BLaER1 treated with 17β-estradiol and CSF1 and Interleukin-3, amounts not matched to agents 10 nM and 100 nM (cell line): ENCODE measurements at regions not wholly inside any gene's neighbourhood (a gene's known extent, or its start where the extent isn't known, plus 50 kb on each side); places are given as distances from the start of the nearest gene placed in this dataset.

Experiments used
- H3K27ac ChIP-seq, 11 experiments: shearing (Covaris generic); formaldehyde crosslinking; 2 replicates each; pipeline ENCODE4 v1.8.1; 2022
- H3K27me3 ChIP-seq, 11 experiments: shearing (Covaris generic); formaldehyde crosslinking; 2 replicates each; pipeline ENCODE4 v1.8.1; 2022
- H3K36me3 ChIP-seq, 11 experiments: shearing (Covaris generic); formaldehyde crosslinking; 2 replicates each; pipeline ENCODE4 v1.8.1; 2022
- H3K4me1 ChIP-seq, 10 experiments: shearing (Covaris generic); formaldehyde crosslinking; 2 replicates each; pipeline ENCODE4 v1.8.1; 2022
- H3K4me2 ChIP-seq, 11 experiments: shearing (Covaris generic); formaldehyde crosslinking; 2 replicates each; pipeline ENCODE4 v1.8.1; 2022
- H3K4me3 ChIP-seq, 10 experiments: shearing (Covaris generic); formaldehyde crosslinking; 2 replicates each; pipeline ENCODE4 v1.8.1; 2022
- H3K9ac ChIP-seq, 11 experiments: shearing (Covaris generic); formaldehyde crosslinking; 2 replicates each; pipeline ENCODE4 v1.8.1; 2022
- H3K9me3 ChIP-seq, 11 experiments: shearing (Covaris generic); formaldehyde crosslinking; replicated peaks in 1 of 11; 2 replicates each; pipeline ENCODE4 v1.8.1; 2022
- H4K20me1 ChIP-seq, 11 experiments: shearing (Covaris generic); formaldehyde crosslinking; 2 replicates each; pipeline ENCODE4 v1.8.1; 2022
- Cebpa-rat ChIP-seq, 11 experiments: shearing (Covaris generic); IDR thresholded peaks; 2 replicates each; pipeline ENCODE4 v1.8.1; 2022

DNA sequence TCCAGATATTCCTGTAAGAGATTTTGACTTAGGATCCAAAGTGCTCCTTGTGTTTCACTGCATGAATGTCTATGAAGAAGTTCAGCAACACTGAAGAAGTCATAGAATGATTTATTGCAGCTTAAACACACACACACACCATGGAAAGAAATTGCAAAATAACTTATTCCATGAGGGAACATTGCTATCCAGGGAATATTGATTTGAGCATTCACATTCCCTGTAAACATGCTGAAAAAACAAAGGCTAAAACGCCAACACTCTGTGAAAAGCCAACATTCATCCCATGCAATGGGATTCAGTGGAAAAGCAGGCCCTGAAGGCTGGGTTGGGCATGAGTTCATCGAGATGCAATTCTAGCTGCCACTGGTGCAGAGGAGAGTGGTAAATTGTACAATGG lies 109.6 kb upstream of the CXCL14 start:
- TF ChIP-seq Cebpa-rat (IDR thresholded peaks at IDR 0.05), result no peak

GRCh38 chr5:135683189-135683588 lies 104.4 kb upstream of the CXCL14 start:
- H3K9me3 ChIP-seq, result peaks cover 30 to 40% (median 33%) of the 10 kb centered on the region in 11 experiments
- TF ChIP-seq Cebpa-rat (IDR thresholded peaks at IDR 0.05), result no peak
- H4K20me1 ChIP-seq, result no peaks in the 10 kb centered on the region
- no peak overlapping the region for H3K4me3 ChIP-seq
- peaks cover 0 to 5% (median 0%) of the 10 kb centered on the region in 10 experiments; a peak in 4 of 20 replicates for H3K4me1 ChIP-seq
- H3K4me2 ChIP-seq, result no peak overlapping the region
- H3K9ac ChIP-seq, result no peak overlapping the region
- H3K27me3 ChIP-seq, result no peaks in the 10 kb centered on the region
- H3K36me3 ChIP-seq, result no peaks in the 10 kb centered on the region; a peak in 1 of 22 replicates
- H3K27ac ChIP-seq, result no peak overlapping the region

More for the DNA sequence above, 109.6 kb upstream of the CXCL14 start:
- no peak overlapping the region for H3K9ac ChIP-seq
- H4K20me1 ChIP-seq, result no peaks in the 10 kb centered on the region
- H3K9me3 ChIP-seq, result no peaks in the 10 kb centered on the region
- H3K4me3 ChIP-seq, result no peak overlapping the region
- H3K4me1 ChIP-seq, result peaks cover 0 to 10% (median 0%) of the 10 kb centered on the region in 10 experiments; a peak in 7 of 20 replicates
- H3K27me3 ChIP-seq, result peaks cover 0 to 10% (median 0%) of the 10 kb centered on the region in 11 experiments; a peak in 2 of 22 replicates
- no peak overlapping the region for H3K27ac ChIP-seq
- no peaks in the 10 kb centered on the region for H3K36me3 ChIP-seq
- H3K4me2 ChIP-seq, result no peak overlapping the region

DNA sequence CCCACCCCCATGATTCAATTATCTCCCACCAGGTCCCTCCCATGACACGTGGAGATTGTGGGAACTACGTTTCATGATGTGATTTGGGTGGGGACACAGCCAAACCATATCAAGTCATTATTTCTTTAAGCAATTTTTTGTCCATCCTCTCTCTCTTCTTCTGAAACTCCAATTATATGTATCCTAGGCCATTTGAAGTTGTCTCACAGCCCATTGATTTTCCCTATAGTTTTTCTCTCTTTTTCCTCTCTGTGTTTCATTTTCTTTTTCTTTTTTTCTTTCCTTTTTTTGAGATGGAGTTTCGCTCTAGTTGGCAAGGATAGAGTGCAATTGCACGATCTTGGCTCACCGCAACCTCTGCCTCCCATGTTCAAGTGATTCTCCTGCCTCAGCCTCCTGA lies 101.9 kb upstream of the CXCL14 start:
- Histone ChIP-seq H3K9ac (no peak overlapping the region), H3K27ac (no peak overlapping the region), H3K27me3 (no peaks in the 10 kb centered on the region), H3K9me3 (peaks cover 39 to 61% (median 44%) of the 10 kb centered on the region in 11 experiments), H3K4me3 (no peak overlapping the region), H3K4me2 (no peak overlapping the region), H3K4me1 (peaks cover 0 to 5% (median 0%) of the 10 kb centered on the region in 10 experiments; a peak in 4 of 20 replicates), H4K20me1 (no peaks in the 10 kb centered on the region), H3K36me3 (no peaks in the 10 kb centered on the region; a peak in 1 of 22 replicates)
- TF ChIP-seq Cebpa-rat (IDR thresholded peaks at IDR 0.05), result no peak

DNA sequence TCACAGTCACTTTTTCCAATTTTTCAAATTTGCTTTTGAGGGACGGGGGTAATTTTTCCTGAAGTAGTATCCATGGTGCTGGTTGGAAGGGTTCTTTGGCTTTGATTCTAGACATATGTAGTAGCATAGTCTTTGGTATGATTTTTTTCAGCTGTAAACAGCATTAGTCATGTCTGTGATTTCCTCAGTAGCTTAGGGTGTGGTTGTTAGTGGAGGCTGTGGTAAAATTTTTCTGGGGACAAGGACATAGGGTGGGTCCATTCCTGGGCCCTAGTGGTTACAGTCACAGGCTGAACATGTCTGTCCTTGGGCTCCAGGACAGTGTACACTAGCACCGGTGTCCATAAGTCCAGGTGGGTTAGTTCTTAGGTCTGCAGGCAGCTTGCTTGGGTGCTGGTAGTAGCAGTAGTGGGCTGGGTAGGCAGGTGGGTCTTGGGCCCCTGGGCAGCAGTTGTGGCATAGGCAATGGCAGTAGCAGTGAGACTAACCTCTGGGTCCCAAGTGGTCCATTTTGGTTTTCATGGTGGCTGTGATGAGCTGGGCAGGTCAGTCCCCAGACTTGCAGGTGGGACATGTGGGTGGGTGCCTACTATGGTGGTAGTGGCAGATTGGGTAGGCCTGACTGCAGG lies 100.0 kb upstream of the CXCL14 start:
- H3K27me3 ChIP-seq, result no peaks in the 10 kb centered on the region
- H3K9me3 ChIP-seq, result peaks cover 43 to 67% (median 50%) of the 10 kb centered on the region in 11 experiments
- H3K4me1 ChIP-seq, result peaks cover 0 to 5% (median 0%) of the 10 kb centered on the region in 10 experiments; a peak in 4 of 20 replicates
- no peaks in the 10 kb centered on the region; a peak in 1 of 22 replicates for H3K36me3 ChIP-seq
- no peak for TF ChIP-seq Cebpa-rat (IDR thresholded peaks at IDR 0.05)
- H3K4me3 ChIP-seq, result no peak overlapping the region
- H4K20me1 ChIP-seq, result no peaks in the 10 kb centered on the region
- peak overlapping the region in 3 of 11 experiments; percentile 18 to 27 (median 27); a peak in 3 of 22 replicates for H3K4me2 ChIP-seq
- 0 out of 22 replicates have a peak overlapping the region, but pooled peaks of 1 of the 11 experiments have one; percentile 13 for H3K27ac ChIP-seq
- no peak overlapping the region for H3K9ac ChIP-seq

DNA sequence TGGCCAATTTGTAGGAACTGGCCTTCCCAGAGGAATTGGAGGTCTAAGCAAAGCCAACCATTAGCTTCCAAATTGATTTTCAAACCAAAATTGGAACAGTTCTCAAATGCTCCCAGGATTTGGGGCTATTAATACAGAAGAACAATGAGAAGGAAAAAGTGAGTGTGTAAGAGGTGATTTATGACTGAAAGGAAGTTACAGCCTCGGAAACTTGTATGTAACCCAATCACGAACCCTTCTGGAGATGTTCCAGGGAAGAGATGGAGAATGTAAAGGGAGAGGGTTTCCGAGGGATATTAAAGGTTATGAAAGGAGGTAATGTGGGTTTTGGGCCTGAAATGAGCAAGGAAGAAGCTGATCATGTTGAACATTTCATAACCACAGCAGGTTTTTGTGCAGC lies 93.2 kb upstream of the CXCL14 start:
- no peak for TF ChIP-seq Cebpa-rat (IDR thresholded peaks at IDR 0.05)
- H3K4me2 ChIP-seq, result peak overlapping the region; percentile 12 to 84 (median 61); a peak in 20 of 22 replicates
- H3K36me3 ChIP-seq, result no peaks in the 10 kb centered on the region
- peaks cover 21 to 60% (median 43%) of the 10 kb centered on the region in 10 experiments for H3K4me1 ChIP-seq
- H3K27ac ChIP-seq, result peak overlapping the region in 6 of 11 experiments; percentile 15 to 56 (median 44); a peak in 8 of 22 replicates
- H3K9me3 ChIP-seq, result peaks cover 0 to 16% (median 8%) of the 10 kb centered on the region in 11 experiments; a peak in 18 of 22 replicates
- H3K4me3 ChIP-seq, result no peak overlapping the region
- no peaks in the 10 kb centered on the region for H4K20me1 ChIP-seq
- H3K27me3 ChIP-seq, result no peaks in the 10 kb centered on the region
- no peak overlapping the region for H3K9ac ChIP-seq

- H3K4me2 ChIP-seq, result peak overlapping the region; percentile 49 to 84 (median 61)
- H3K27me3 ChIP-seq, result no peaks in the 10 kb centered on the region
- no peaks in the 10 kb centered on the region for H4K20me1 ChIP-seq
- no peak overlapping the region for H3K4me3 ChIP-seq
- H3K27ac ChIP-seq, result peak overlapping the region in 5 of 11 experiments; percentile 50 to 56 (median 52); a peak in 9 of 22 replicates
- peaks cover 0 to 14% (median 7%) of the 10 kb centered on the region in 11 experiments; a peak in 14 of 22 replicates for H3K9me3 ChIP-seq
- TF ChIP-seq Cebpa-rat (IDR thresholded peaks at IDR 0.05), result 0 out of 22 replicates have a peak, but pooled peaks of 1 of the 11 experiments have one; percentile 18
- H3K4me1 ChIP-seq, result peaks cover 29 to 68% (median 50%) of the 10 kb centered on the region in 10 experiments
- H3K9ac ChIP-seq, result 0 out of 22 replicates have a peak overlapping the region, but pooled peaks of 2 of the 11 experiments have one; percentile 5 to 14
- no peaks in the 10 kb centered on the region for H3K36me3 ChIP-seq
Measured at GRCh38 chr5:135671052-135671705, 92.4 kb upstream of the CXCL14 start.

GRCh38 chr5:135670588-135670987 lies 91.8 kb upstream of the CXCL14 start:
- Histone ChIP-seq H3K4me3 (no peak overlapping the region), H3K27me3 (no peaks in the 10 kb centered on the region), H3K36me3 (no peaks in the 10 kb centered on the region), H3K4me1 (peaks cover 33 to 74% (median 56%) of the 10 kb centered on the region in 10 experiments), H3K27ac (peak overlapping the region in 5 of 11 experiments; percentile 50 to 56 (median 52); a peak in 9 of 22 replicates), H3K9ac (0 out of 22 replicates have a peak overlapping the region, but pooled peaks of 1 of the 11 experiments have one; percentile 14), H3K4me2 (peak overlapping the region in 9 of 11 experiments; percentile 49 to 84 (median 69); a peak in 13 of 22 replicates), H4K20me1 (no peaks in the 10 kb centered on the region), H3K9me3 (peaks cover 0 to 9% (median 5%) of the 10 kb centered on the region in 11 experiments; a peak in 14 of 22 replicates)
- no peak for TF ChIP-seq Cebpa-rat (IDR thresholded peaks at IDR 0.05)

GRCh38 chr5:135669416-135669815 lies 90.6 kb upstream of the CXCL14 start:
- Histone ChIP-seq H4K20me1 (no peaks in the 10 kb centered on the region), H3K9me3 (no peaks in the 10 kb centered on the region), H3K4me3 (no peak overlapping the region), H3K9ac (no peak overlapping the region), H3K4me1 (peaks cover 33 to 74% (median 56%) of the 10 kb centered on the region in 10 experiments), H3K4me2 (peak overlapping the region in 8 of 11 experiments; percentile 2 to 84 (median 28); a peak in 11 of 22 replicates), H3K27ac (peak overlapping the region in 4 of 11 experiments; percentile 8 to 56 (median 12); a peak in 3 of 22 replicates), H3K36me3 (no peaks in the 10 kb centered on the region), H3K27me3 (no peaks in the 10 kb centered on the region)
- no peak for TF ChIP-seq Cebpa-rat (IDR thresholded peaks at IDR 0.05)

DNA sequence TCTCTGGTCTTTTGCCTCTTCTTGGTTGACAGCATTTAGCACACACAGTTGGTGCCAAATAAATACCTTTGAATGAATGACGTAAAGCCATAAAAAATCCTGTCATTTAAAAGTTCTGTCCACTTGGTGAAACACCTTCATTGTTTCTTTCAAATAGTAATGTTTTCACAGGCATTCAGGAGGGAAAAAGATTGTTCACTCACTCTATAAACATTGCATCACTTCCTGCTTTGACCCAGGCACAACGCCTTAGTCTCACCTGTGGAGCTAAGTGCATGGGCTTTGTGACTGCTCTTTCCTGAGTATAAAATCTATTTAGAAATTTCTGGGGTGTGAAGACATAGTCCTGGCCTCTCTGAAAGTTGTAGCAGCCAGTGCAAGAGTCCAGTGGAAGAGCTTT lies 88.9 kb upstream of the CXCL14 start:
- no peaks in the 10 kb centered on the region for H3K9me3 ChIP-seq
- H3K9ac ChIP-seq, result no peak overlapping the region
- H4K20me1 ChIP-seq, result no peaks in the 10 kb centered on the region
- H3K4me1 ChIP-seq, result peaks cover 33 to 72% (median 59%) of the 10 kb centered on the region in 10 experiments
- H3K27ac ChIP-seq, result peak overlapping the region in 7 of 11 experiments; percentile 40 to 70 (median 45); a peak in 11 of 22 replicates
- H3K4me3 ChIP-seq, result no peak overlapping the region
- TF ChIP-seq Cebpa-rat (IDR thresholded peaks at IDR 0.05), result no peak
- H3K4me2 ChIP-seq, result peak overlapping the region in 9 of 11 experiments; percentile 48 to 76 (median 73); a peak in 17 of 22 replicates
- no peaks in the 10 kb centered on the region for H3K27me3 ChIP-seq
- no peaks in the 10 kb centered on the region for H3K36me3 ChIP-seq
